MM.1S (cell line): ENCODE measurements at regions not wholly inside any gene's neighbourhood (a gene's known extent, or its start where the extent isn't known, plus 50 kb on each side); places are given as distances from the start of the nearest gene placed in this dataset.

Source experiments
- DNase-seq: peaks from one replicate; pipeline ENCODE4 v3.0.0-alpha.2; 2015
- H2AFZ ChIP-seq: fragments of 300-600 bp; sonication (generic); 2 replicates; pipeline ENCODE4 v1.6.0; 2016; ENCODE audit warnings: antibody characterized with exemption, low read length
- H3F3A ChIP-seq: fragments of 300-600 bp; sonication (generic); 2 replicates; pipeline ENCODE4 v1.6.1; 2016; ENCODE audit warnings: mild to moderate bottlenecking, antibody characterized with exemption, low read length, moderate library complexity, mixed read lengths; ENCODE audit not compliant: insufficient read depth
- H3K27ac ChIP-seq: fragments of 300-600 bp; sonication (generic); 2 replicates; pipeline ENCODE4 v1.5.1; 2016; ENCODE audit warnings: mild to moderate bottlenecking, low read length
- H3K27me3 ChIP-seq: fragments of 300-600 bp; sonication (generic); replicated peaks from 2 replicates; pipeline ENCODE4 v1.6.0; 2016; ENCODE audit warnings: low read length; ENCODE audit not compliant: insufficient read depth
- H3K36me3 ChIP-seq: fragments of 300-600 bp; sonication (generic); replicated peaks from 2 replicates; pipeline ENCODE4 v1.6.1; 2016; ENCODE audit warnings: mild to moderate bottlenecking, low read length, mixed read lengths; ENCODE audit not compliant: insufficient read depth
- H3K4me1 ChIP-seq: fragments of 300-600 bp; sonication (generic); 2 replicates; pipeline ENCODE4 v1.6.1; 2016; ENCODE audit warnings: low read length, mixed read lengths
- H3K4me2 ChIP-seq: fragments of 300-600 bp; sonication (generic); 2 replicates; pipeline ENCODE4 v1.6.0; 2016; ENCODE audit warnings: low read depth, low read length
- H3K4me3 ChIP-seq: fragments of 300-600 bp; sonication (generic); 2 replicates; pipeline ENCODE4 v1.5.1; 2016; ENCODE audit warnings: low read length, mixed read lengths
- H3K79me2 ChIP-seq: fragments of 300-600 bp; sonication (generic); 2 replicates; pipeline ENCODE4 v1.6.1; 2016; ENCODE audit warnings: mixed run types, low read length, mixed read lengths
- H3K9ac ChIP-seq: fragments of 300-600 bp; sonication (generic); 2 replicates; pipeline ENCODE4 v1.6.1; 2016; ENCODE audit warnings: low read length, mixed read lengths
- H3K9me2 ChIP-seq: fragments of 300-600 bp; sonication (generic); replicated peaks from 2 replicates; pipeline ENCODE4 v1.6.1; 2016; ENCODE audit warnings: mild to moderate bottlenecking, low read length, mixed read lengths; ENCODE audit not compliant: insufficient read depth
- H3K9me3 ChIP-seq: fragments of 300-600 bp; sonication (generic); replicated peaks from 2 replicates; pipeline ENCODE4 v1.6.1; 2016; ENCODE audit warnings: mild to moderate bottlenecking, low read length, mixed read lengths; ENCODE audit not compliant: insufficient read depth
- H4K20me1 ChIP-seq: fragments of 300-600 bp; sonication (generic); 2 replicates; pipeline ENCODE4 v1.6.1; 2016; ENCODE audit warnings: mild to moderate bottlenecking, low read length, moderate library complexity, mixed read lengths; ENCODE audit not compliant: insufficient read depth
- CTCF ChIP-seq: fragments of 300-600 bp; sonication (generic); IDR thresholded peaks from 2 replicates; pipeline ENCODE4 v1.5.1; 2016; ENCODE audit warnings: antibody characterized with exemption, low read length, mixed read lengths
- EZH2 ChIP-seq: fragments of 300-600 bp; sonication (generic); optimal IDR thresholded peaks from 2 replicates; pipeline ENCODE3; 2017; ENCODE audit warnings: low read depth, mild to moderate bottlenecking, antibody characterized with exemption, low read length, mixed read lengths
- EZH2phosphoT487 ChIP-seq: fragments of 300-600 bp; sonication (generic); IDR thresholded peaks from 2 replicates; pipeline ENCODE4 v1.6.1; 2018; ENCODE audit warnings: antibody characterized with exemption, low read length

- no peaks in the 10 kb centered on the region for H4K20me1 ChIP-seq
- H3K9ac ChIP-seq, result no peak overlapping the region
- H3K9me3 ChIP-seq, result no peaks in the 10 kb centered on the region
- no peaks in the 10 kb centered on the region for H3K79me2 ChIP-seq
- H3K4me2 ChIP-seq, result no peak overlapping the region
- H3K9me2 ChIP-seq, result no peaks in the 10 kb centered on the region
- H2AFZ ChIP-seq, result no peak overlapping the region
- TF ChIP-seq EZH2phosphoT487, result no peak
- TF ChIP-seq CTCF, result no peak
- no peak for TF ChIP-seq EZH2
- no peak overlapping the region for H3K4me3 ChIP-seq
- H3K36me3 ChIP-seq, result no peaks in the 10 kb centered on the region
- no peaks in the 10 kb centered on the region for H3F3A ChIP-seq
- no peaks in the 10 kb centered on the region for H3K27me3 ChIP-seq
- H3K27ac ChIP-seq, result no peak overlapping the region
- H3K4me1 ChIP-seq, result no peaks in the 10 kb centered on the region
- no peak for DNase-seq
Measured at GRCh38 chr1:55472115-55472514, 257.0 kb upstream of the USP24 start.

DNA sequence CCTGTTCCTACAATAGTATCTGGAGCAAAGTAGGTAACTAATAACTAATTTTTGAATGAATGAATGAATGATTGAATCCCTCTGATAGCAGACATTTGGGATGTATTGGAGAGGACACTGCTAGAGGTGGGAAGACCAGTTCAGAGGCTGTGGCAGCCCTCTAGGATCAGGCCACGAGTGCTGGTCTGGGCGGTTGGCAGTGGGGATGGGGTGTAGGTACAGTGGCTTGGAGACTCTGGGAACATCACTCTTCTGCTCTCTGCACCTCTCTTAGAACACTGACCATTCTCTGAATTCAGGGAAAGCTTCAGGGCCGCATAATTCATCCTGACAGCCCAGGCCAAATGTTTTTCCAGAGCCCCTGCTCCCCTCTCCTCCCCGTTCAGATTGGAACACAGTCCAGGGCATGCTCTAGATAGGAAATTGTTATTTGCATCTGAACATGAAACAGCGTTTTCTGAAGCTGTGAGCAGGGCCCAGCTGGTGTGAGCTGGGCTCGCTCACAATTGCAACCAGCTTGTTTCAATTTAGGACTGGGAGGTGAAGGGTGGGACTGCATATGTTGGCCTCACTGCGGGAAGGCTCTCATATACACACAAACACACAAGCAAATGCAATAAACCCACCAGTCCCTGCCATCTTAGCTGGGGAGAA is 253.1 kb upstream of the USP24 start:
- H3K9me2 ChIP-seq, result no peaks in the 10 kb centered on the region
- no peak overlapping the region for H3K9ac ChIP-seq
- H3K4me3 ChIP-seq, result no peak overlapping the region
- no peaks in the 10 kb centered on the region for H3F3A ChIP-seq
- H4K20me1 ChIP-seq, result no peaks in the 10 kb centered on the region
- no peaks in the 10 kb centered on the region for H3K79me2 ChIP-seq
- no peaks in the 10 kb centered on the region for H3K9me3 ChIP-seq
- no peak overlapping the region for H3K4me2 ChIP-seq
- H3K4me1 ChIP-seq, result no peaks in the 10 kb centered on the region
- no peak overlapping the region for H3K27ac ChIP-seq
- no peaks in the 10 kb centered on the region for H3K27me3 ChIP-seq
- no peak overlapping the region for H2AFZ ChIP-seq
- no peaks in the 10 kb centered on the region for H3K36me3 ChIP-seq
- DNase-seq, result no peak
- no peak for TF ChIP-seq EZH2phosphoT487
- TF ChIP-seq EZH2, result no peak
- TF ChIP-seq CTCF, result no peak

- H2AFZ ChIP-seq, result no peak overlapping the region
- no peaks in the 10 kb centered on the region for H3K4me1 ChIP-seq
- no peak for DNase-seq
- H3K27ac ChIP-seq, result no peak overlapping the region
- no peaks in the 10 kb centered on the region for H3F3A ChIP-seq
- H3K27me3 ChIP-seq, result no peaks in the 10 kb centered on the region
- H4K20me1 ChIP-seq, result no peaks in the 10 kb centered on the region
- H3K36me3 ChIP-seq, result no peaks in the 10 kb centered on the region
- H3K79me2 ChIP-seq, result no peaks in the 10 kb centered on the region
- H3K9ac ChIP-seq, result no peak overlapping the region
- H3K9me2 ChIP-seq, result no peaks in the 10 kb centered on the region
- no peaks in the 10 kb centered on the region for H3K9me3 ChIP-seq
- no peak for TF ChIP-seq EZH2
- no peak for TF ChIP-seq CTCF
- no peak for TF ChIP-seq EZH2phosphoT487
- no peak overlapping the region for H3K4me2 ChIP-seq
- H3K4me3 ChIP-seq, result no peak overlapping the region
Measured at GRCh38 chr1:55466921-55467320, 251.8 kb upstream of the USP24 start.
